GM21737 (cell line): ENCODE measurements at regions not wholly inside any gene's neighbourhood (a gene's known extent, or its start where the extent isn't known, plus 50 kb on each side); places are given as distances from the start of the nearest gene placed in this dataset.
"Not testable (repeated sequence)": the region's sequence is repeated elsewhere in the genome, so short reads cannot be mapped to it uniquely, and the experiment has no call there.

Source experiments
- ATAC-seq: cut with Tn5 transposase; IDR thresholded peaks from one replicate; pipeline ENCODE4 v1.9.1; 2021; ENCODE audit warnings: mild to moderate bottlenecking, moderate library complexity; ENCODE audit not compliant: unreplicated experiment

DNA sequence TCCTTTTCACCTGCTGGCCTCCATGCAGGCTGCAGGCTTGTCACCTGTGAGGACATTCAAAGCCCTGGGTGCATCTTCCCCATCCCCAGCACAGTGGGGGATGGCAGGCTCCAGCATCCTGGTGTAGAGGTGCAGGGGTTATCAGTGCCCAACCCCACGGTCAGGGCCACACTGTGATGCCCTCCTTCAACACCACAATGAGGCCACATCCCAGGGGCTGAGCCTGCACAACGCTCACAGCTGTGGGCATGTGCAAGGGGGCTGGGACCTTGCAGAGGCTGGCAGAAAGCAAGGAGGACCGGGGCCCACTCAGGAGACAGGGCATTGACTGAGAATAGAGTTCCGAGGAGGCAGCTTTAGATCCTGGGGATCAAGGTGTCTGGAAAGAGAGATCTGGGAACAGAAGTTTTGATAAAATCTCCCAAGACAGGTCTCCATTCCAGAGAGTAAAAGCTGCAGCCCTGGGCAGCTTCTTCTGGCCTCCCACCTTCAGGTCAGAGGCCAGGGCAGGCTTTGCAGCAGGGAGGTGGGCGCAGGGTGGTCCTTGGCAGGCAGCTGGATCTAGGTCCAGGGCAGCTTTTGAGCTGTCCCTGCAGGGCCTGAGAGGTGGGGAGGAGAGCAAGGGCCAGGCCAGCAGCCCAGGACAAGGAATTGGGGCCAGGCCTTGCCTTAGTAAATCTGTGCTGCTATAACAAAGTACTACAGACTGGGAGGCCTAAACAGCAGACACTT lies 250.8 kb upstream of the B3GAT1 start:
- ATAC-seq = no peak

DNA sequence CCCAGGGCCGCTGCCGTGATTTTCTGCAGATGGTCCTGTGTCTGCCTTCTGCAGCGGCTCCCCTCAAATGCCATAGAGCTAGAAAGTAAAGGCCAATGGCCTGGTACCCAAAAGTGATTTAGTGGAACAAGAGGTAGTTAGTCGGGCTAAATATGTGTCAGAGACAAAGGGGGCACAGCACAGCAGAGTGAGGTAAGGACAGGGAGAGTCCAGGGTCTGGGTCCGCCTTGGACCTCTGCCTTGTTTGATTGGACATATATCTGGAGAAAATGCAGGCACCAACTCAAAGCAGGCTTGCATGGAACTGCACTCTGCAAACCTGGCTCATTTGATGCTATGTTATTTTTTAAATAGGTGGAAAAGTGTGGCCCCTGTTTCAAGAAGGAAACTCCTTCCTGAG lies 249.6 kb upstream of the B3GAT1 start:
- no peak for ATAC-seq

DNA sequence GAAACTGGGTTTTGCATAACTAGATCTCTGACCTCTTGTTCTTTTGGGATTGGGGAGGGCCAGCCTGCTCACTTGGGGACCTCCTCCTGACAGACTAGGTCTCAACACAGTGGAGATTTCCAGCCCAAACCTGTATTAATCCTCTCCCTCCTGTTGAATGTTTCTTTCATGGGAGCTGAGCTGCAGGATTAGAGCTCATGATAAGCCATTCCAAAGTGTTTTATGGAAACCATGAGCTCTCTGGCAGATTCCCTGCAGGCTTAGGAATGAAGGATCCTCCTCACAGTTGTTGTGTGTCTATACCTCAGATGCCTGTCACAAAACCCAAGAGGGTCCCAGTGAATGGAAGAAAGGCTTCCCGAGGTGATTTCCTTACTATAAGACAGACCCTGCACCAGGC lies 248.4 kb upstream of the B3GAT1 start:
- ATAC-seq = no peak

DNA sequence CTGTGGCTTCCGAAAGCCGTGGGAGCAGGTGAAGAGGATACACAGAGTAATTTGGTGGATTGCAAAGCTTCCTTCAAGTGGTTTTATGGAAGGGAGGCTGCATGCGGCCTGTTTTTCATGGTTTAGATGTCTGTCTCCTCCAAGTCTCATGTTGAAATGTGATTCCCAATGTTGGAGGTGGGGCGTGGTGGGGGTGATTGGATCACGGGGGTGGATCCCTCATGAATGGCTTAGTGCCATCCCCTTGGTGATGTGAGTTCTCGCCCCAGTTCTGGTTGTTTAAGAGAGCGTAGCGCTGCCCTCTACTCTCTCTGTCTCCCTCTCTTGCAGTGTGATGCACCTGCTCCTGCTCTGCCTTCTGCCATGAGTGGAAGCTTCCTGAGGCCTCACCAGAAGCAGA lies 247.8 kb upstream of the B3GAT1 start:
- no peak for ATAC-seq

DNA sequence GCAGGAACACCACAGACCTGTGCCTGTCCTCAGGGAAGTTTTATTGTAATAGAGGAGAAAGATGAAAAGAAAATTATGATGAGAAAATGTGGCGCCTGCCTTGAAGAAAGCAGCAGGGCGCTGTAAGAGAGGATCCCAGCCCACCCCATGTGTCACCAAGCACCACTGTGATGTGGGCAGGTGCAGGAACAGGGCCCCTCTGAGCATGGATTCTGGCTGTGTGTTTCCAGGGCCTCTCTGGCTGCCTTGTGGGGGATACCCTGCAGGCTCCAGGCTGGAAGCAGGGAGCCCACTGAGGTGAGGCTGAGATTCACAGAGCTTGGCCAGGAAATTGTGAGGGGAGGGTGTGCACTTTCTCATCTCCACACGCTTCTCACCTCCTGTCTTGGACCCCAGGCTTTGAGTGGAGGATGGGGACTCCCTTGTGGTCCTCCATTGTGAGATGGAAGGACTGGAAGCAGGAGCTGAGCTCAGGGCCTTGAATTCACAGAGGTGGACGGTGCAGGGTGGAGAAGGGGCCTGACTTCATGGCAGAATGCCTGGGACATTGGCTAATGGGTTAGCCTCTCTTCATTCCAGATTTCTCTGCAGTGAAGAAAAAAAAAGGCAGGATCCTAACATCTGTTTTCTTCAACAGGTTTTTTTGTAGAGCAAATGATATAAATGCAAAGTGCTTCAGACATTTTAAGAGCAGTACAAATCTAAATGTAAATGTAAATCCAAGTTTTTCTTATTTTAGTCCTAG lies 246.6 kb upstream of the B3GAT1 start:
- no peak for ATAC-seq

DNA sequence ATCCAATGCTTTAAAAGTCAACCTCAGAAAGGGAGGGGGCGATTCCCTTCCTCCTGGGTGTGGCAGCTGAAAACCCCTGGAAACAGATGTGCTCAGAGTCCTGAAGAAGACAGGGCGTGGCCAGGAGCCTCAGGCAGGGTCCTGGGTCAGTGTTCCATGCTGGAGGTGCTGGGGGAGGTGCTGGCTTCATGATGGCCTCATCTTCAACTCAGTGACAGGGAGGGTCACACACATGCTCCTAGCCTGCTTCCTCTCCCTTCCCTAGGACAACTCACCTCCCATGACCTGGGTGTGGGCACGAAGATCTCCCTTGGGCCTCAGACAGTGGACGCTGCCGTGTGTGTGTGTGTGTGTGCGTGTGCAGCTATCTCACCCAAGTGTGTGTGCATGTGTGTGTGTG lies 245.6 kb upstream of the B3GAT1 start:
- ATAC-seq = no peak

DNA sequence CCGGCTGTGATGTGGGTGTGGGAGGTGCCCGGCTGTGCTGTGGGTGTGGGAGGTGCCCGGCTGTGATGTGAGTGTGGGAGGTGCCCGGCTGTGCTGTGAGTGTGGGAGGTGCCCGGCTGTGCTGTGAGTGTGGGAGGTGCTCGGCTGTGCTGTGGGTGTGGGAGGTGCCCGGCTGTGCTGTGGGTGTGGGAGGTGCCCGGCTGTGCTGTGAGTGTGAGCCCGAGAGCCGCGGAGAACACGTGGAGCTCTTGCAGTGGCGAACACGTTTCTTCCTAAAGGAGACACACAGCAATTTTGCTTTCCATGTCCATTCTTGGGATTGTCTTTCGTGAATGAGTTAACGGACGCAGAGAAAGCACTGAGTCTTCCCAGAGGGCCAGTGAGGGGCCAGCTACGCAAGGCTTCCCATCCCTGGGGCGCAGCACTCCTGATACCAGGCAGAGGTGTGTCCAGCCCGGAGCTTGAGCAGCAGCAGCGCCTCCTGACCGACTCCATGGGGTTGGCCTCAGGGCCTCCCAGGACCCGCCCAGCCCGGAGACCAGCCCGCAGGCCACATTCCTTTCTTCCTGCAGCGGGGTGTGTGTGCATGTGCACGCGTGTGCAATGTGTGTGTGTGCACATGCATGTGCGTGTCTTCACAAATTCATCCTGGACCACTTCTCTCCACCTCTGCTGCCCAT lies 245.0 kb upstream of the B3GAT1 start:
- no peak for ATAC-seq

DNA sequence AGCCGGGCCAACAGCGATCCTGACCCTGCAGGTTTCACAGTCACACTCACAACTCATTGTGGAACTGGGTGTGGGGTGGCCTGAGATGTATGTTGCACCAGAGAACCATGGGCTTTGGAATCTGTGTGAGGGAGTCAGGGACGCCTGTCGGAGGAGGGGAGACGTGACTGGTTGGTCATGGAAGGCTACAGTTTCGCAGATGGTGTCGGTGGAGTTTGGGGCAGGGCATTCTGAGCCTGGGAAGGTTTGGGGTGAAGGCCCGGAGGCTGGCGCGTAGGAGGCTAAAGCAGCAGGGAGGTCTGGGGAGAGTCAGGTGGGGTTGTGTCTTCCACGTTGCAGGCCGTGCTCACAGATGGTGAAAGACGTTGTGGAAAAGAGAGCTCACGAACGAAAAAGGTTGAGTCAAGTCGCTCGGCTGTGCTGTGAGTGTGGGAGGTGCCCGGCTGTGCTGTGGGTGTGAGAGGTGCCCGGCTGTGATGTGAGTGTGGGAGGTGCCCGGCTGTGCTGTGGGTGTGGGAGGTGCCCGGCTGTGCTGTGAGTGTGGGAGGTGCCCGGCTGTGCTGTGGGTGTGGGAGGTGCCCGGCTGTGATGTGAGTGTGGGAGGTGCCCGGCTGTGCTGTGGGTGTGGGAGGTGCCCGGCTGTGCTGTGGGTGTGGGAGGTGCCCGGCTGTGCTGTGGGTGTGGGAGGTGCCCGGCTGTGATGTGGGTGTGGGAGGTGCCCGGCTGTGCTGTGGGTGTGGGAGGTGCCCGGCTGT lies 244.2 kb upstream of the B3GAT1 start:
- ATAC-seq = not testable (repeated sequence)

DNA sequence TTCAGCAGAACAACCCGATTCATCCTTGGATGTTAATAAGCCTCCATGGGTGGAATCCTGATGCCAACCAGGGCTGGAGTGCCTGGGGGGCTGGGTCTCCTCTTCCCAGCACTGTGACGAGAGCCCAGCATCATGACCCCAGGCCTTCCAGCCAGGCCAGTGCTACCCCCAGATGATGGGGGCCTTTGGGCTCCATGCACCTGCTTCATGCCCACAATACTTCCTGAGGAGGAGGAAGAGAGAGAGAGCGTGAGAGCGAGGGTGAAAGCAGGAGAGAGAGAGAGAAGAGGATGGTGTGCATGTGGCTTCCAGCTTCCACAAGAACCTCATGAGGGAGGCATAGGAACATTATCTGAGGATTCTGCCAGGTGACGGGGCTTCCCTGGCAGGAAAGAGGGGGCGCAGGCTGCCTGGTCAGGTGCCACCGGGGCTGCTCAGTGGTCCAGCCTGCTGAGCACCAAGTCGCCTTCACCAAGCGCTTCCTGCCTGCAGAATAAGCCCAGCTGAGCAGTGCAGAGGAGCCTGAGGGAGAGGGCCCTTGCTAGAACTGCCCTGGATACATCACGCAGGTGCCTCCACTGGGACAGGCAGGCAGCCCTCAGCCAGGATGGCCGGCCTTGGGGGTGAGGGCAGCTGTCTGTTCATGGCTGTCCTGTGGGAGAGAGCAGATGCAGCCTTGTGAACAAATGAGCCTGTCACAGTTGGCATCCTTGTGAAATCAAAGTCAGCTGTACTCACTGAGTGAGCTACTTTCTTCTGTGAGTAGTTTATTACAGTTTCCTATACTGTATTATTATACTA lies 243.3 kb upstream of the B3GAT1 start:
- ATAC-seq = no peak

DNA sequence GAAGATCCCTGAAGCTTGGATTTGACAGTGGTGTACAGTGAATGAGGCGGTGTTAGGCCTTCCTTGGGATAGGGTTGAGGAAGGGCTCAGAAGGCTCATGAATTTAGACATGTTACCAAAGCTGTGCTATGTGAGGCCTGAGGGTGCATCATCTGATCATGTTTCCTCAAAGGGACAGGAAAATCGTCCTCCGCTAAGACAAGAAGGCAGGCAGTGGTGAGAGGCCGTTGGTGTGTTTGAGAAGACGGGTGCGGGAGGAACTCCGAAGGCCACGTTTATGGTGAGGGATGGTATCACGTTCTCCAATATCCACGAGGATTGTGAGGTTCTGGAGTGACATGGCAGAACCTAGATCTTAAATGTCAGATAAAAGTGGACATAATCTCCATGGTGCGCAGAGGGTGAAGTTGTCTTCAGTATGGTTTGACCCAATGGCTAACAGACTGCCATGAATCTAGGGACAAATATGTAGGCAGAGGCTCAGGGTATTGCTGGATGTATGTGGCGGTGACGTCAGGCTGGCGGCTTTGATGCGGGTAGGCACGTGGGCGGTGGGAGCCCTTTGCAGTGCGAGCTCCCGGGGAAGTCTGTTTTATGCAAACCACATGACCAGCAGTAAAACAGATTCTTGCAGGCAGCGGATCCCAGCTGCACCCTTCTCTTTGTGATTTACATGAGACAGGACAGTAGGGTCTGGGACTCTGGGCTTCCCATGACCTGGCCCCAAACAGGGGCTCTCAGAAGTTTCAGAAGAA lies 242.3 kb upstream of the B3GAT1 start:
- ATAC-seq = no peak

DNA sequence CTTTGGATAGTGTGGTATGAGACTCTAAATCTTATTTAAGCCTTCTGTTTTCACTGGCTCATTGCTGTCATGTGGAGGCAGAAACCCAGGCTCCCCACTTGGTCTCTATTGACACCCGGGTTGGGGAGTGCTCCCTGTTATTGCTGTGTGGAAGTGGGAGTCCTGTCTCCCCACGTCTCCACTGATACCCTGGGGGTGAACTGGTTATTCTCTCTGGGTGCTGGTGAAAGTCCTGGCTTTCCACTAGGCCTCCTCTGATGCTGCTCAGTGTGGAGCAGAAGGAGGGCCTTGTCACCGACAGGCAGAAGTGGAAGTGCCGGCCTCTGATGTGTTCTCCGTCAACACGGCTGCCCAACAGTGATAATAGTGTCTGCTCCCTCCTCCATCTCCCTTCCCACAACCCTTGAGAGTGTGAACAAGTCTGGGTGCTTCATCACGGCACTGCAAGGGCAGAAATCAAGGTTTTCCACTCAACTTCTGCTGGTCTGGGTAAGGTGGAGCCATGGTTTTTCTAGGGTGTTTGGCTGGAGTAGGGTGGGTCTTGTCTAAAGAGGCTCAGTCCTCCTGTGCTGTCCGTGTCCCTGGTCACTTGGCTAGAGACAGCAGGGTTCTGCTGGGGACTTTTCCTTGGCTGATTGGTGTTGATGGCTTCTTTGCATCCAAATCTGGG lies 240.7 kb upstream of the B3GAT1 start:
- ATAC-seq = no peak

DNA sequence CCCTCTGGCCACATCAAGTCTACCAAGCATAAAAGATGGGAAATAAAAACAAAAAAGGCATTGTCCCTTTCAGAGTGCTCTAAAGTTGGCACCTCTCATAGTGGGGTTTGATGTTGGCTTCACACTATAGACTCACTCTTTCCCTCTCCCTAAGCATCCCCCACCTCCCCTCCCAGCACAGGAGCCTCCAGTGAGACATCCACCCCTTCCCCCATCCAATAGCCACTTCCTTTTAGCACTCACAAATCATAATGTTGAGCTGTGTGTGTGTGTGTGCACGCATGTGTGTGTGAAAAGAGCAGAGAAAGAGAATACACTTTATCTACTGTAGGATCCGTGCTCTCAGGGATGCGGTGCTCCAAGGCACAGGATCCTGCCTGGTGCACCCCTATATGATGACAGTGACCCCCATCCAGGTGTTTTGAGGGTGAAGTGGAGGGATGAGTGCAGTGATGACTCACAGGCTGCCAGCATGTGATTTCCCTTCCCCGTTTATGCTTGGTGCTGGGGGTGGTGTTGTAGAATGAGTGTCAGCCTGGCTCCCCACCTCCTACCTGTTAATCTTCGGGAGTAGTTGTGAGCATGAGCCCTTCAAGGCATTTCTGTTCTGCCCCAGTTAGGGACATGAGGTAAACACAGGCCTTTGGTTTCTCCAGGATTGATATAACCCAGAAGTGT lies 235.2 kb upstream of the B3GAT1 start:
- no peak for ATAC-seq

DNA sequence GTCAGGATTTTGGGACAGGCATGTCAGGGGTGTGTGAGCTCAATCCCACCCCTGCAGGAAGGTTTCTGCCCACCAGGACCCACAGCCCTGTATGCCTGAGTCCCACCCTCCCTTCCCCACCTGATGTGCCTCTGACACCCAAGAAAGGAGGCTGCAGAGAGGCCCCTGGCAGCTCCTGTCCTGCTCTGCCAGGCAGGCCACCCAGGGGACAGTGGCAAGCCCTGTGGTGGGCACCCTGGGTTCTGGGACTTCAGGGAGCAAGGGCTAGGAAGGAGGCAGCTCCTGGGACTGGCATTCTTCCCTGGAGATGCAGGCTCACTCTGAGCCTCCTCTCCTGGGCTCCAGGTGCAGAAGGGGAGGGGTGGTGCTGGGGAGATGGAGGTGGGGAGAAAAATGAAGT lies 234.5 kb upstream of the B3GAT1 start:
- ATAC-seq = no peak

DNA sequence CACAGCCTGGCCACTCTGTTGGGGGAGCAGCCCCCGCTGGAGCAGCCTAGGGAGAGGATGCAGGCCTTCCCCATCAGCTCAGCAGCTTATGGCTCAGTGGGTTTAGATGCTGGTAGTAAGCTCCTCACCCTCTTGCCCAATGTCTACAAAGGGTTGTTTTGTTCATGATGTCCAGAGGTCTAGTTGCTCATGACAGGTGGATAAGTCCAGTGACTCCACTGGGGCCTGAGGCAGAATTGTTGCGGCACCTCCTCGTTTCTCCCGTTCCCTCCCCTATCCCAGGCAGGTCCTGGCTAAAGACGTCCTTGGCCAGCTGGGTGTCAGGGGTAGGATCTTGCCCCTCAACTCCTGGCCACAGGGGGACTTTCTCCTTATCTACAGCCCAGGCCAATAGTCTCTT lies 233.5 kb upstream of the B3GAT1 start:
- ATAC-seq = no peak

DNA sequence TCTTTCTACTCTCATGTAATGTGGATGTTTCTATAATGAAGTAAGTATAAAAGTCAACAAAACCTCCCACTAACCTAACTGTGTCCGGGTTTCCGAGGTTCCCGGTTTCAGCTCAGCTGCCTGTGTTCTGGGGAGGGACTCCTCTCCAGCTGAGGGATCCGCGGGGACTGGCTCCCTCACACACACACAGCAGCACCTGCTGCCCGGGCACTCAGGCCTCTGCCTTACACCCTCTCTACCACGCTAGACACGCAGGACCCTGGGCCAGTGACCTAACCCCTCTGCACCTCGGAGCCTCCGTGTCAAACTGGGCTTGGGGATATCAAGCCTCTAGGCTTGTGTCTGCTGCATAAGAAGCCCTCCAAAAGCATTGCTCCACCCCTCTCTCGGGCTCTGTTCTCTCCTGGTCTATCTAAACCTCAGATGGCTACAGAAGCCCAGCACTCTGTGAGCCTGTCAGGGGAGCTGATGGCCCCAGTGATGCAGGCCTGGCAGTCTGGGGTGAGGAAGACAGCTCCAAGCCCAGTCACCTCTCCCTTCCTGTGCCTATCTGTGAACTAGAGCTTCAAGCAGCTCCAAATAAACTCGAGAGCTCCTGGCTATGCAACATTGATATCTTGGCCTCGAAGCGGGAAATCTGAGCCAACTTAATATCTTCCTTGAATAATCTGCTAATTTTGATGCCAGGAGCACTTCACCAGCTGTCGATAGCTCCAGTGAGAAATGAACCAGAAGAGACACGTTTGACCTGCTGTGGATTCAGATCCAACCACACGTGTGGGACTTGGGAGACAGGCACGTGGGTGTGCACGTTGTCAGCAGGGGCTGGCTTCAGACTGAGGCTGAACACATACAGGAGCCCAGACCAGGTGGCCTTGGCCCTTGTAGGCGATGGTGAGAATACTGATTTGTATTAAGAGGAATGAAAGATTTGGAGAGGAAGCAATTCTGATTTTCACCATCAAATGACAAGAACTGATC lies 232.7 kb upstream of the B3GAT1 start:
- no peak for ATAC-seq

DNA sequence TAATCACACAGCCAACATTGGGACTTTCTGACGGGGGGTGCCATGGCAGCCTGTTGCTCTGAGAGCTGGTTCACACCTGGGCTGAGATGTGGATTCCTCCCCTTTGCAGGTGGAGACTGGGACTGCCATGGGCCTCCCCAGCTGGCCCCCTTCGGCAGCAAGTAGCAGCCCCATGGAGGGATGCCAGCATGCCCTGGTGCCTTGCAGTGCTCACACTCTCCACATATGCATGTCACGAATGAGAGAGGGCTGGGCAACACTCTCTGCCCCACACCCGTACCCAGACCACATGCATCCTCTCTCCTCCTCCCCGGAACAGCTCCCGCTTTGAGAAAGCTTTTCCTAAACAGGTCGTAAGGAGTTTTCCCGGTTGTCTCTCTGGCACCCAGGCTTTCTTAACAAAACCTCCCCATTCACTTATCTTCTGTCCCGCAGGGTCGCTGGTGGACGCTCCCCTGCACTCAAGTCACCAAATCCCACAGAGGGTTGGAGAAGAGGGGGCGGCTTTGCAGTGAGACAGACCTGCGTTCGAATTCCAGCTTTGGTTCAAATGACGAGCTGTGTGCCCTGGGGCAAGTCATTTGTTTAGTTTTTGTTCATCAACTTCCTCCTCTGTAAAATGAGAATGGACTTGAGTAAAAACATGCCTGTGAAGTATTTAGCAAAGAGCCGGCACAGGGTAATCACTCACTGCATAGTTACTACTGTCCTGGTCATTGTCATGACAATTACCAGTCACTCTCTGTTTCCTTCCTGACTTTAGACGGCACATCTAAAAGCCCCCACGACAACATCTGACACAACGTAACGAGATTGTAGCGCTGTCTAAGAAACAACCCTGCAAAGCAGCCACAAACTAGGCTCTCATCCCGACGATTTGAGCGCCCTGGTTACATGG lies 231.3 kb upstream of the B3GAT1 start:
- no peak for ATAC-seq

DNA sequence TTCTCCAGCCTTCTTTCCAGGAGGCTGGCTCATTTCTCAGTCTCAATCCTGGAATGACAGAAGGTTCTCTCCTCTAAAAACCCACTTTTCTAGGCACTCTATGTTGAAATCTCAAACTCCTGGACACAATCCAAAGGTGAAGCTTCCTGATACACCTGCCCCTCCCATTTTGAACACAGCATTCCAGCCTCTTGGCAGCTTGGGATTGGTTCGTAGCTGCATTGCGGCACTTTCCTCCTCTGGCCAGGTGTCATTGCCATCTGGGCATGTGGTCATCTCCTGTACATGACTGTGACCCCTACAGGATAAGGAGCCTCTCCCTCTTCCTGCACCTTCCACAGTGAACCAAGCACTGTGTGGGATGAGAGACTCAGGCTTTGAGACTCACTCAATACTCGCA lies 230.2 kb upstream of the B3GAT1 start:
- no peak for ATAC-seq
